COLO668 (cell line): ENCODE measurements at regions not wholly inside any gene's neighbourhood (a gene's known extent, or its start where the extent isn't known, plus 50 kb on each side); places are given as distances from the start of the nearest gene placed in this dataset.
"Not testable (repeated sequence)": the region's sequence is repeated elsewhere in the genome, so short reads cannot be mapped to it uniquely, and the experiment has no call there.

Source experiments
- DNase-seq: peaks from one replicate; lab custom pipeline; 2025; ENCODE audit not compliant: unreplicated experiment; lab: John Stamatoyannopoulos, UW

GRCh38 chr1:239963856-239964255 is 127.8 kb upstream of the FMN2 start:
- DNase-seq = no peak

- DNase-seq = peak; percentile 47
Measured at GRCh38 chr1:239976130-239976968, 115.3 kb upstream of the FMN2 start.

- DNase-seq = no peak
Measured at GRCh38 chr1:239977416-239977815, 114.3 kb upstream of the FMN2 start.

GRCh38 chr1:239979456-239979855 is 112.2 kb upstream of the FMN2 start:
- DNase-seq = no peak

GRCh38 chr1:239982762-239983161 is 108.9 kb upstream of the FMN2 start:
- DNase-seq = no peak

- no peak for DNase-seq
Measured at GRCh38 chr1:239985044-239985443, 106.6 kb upstream of the FMN2 start.

GRCh38 chr1:239987103-239987745 is 104.5 kb upstream of the FMN2 start:
- peak; percentile 44 for DNase-seq

GRCh38 chr1:239989990-239990389 is 101.7 kb upstream of the FMN2 start:
- DNase-seq = no peak

- DNase-seq = not testable (repeated sequence)
Measured at GRCh38 chr1:239992566-239992965, 99.1 kb upstream of the FMN2 start.

GRCh38 chr1:239993366-239993765 is 98.3 kb upstream of the FMN2 start:
- DNase-seq = no peak

GRCh38 chr1:239995281-239995680 is 96.4 kb upstream of the FMN2 start:
- DNase-seq = no peak

GRCh38 chr1:239997160-239997514 is 94.5 kb upstream of the FMN2 start:
- DNase-seq = no peak

GRCh38 chr1:239997515-239998311 is 94.0 kb upstream of the FMN2 start:
- DNase-seq = peak; percentile 40

- DNase-seq = no peak
Measured at GRCh38 chr1:239998312-239998649, 93.4 kb upstream of the FMN2 start.

GRCh38 chr1:239999170-239999569 is 92.5 kb upstream of the FMN2 start:
- peak; percentile 32 for DNase-seq

- DNase-seq = no peak
Measured at GRCh38 chr1:240000634-240001033, 91.0 kb upstream of the FMN2 start.

GRCh38 chr1:240001177-240001740 is 90.4 kb upstream of the FMN2 start:
- no peak for DNase-seq

GRCh38 chr1:240004086-240004749 is 87.5 kb upstream of the FMN2 start:
- DNase-seq = peak; percentile 24

- no peak for DNase-seq
Measured at GRCh38 chr1:240005997-240006650, 85.6 kb upstream of the FMN2 start.

- DNase-seq = no peak
Measured at GRCh38 chr1:240008298-240008697, 83.4 kb upstream of the FMN2 start.

GRCh38 chr1:240014051-240014450 is 77.6 kb upstream of the FMN2 start:
- no peak for DNase-seq
